GM12878 (cell line): ENCODE measurements at regions not wholly inside any gene's neighbourhood (a gene's known extent, or its start where the extent isn't known, plus 50 kb on each side); places are given as distances from the start of the nearest gene placed in this dataset.

Source experiments
- ATAC-seq: fragments of 200-7000 bp; cut with Tn5 transposase; 3 replicates; pipeline ENCODE4 v1.9.1; 2020; ENCODE audit warnings: mild to moderate bottlenecking, moderate library complexity
- BruUV-seq: library from RNA; stranded (reverse); fragments of 400-500 nt; replicated peaks from 2 replicates; lab custom pipeline; 2021; lab: Mats Ljungman, UMichigan
- CTCF ChIA-PET: fragments of 300-600 bp; sonication (Branson Sonifier 250); formaldehyde crosslinking; extraction: SDS; loops from one replicate; lab custom pipeline; 2021; ENCODE audit warnings: inconsistent platforms; lab: Yijun Ruan, JAX
- POLR2A ChIA-PET: fragments of 350-600 bp; formaldehyde crosslinking; extraction: SDS; loops from one replicate; lab custom pipeline; 2021; ENCODE audit warnings: inconsistent platforms; lab: Charles Lee
- RAD21 ChIA-PET: fragments of 300-600 bp; sonication (Branson Sonifier 250); formaldehyde crosslinking; loops from one replicate; lab custom pipeline; 2023; ENCODE audit warnings: antibody characterized with exemption; ENCODE audit not compliant: unreplicated experiment; lab: Charles Lee
- SMC1A ChIA-PET: fragments of 300-600 bp; sonication (Branson Sonifier 250); formaldehyde crosslinking; loops from one replicate; lab custom pipeline; 2023; ENCODE audit not compliant: unreplicated experiment, uncharacterized antibody; lab: Charles Lee
- DNase-seq: peaks from one replicate; pipeline ENCODE4 v3.0.0-alpha.2; 2011; ENCODE audit warnings: low read depth, low spot score
- FAIRE-seq: peaks from 3 replicates; lab custom pipeline; 2011; peaks lifted over from hg19 to GRCh38; lab: Jason Lieb, UNC
- H2AFZ ChIP-seq: 2 replicates; pipeline ENCODE4 v1.6.0; 2011; ENCODE audit warnings: low read depth, low read length, control low read depth; ENCODE audit not compliant: control insufficient read depth
- H3K27ac ChIP-seq: 2 replicates; pipeline ENCODE4 v1.5.1; 2011; ENCODE audit warnings: control low read depth; ENCODE audit not compliant: control insufficient read depth, insufficient read depth
- H3K27me3 ChIP-seq, 2 experiments: replicated peaks in 1 of 2; 2 replicates each; pipeline versions ENCODE4 v1.6.0 to v1.6.1; 2011; ENCODE audit warnings: low read length in 1 of 2; ENCODE audit not compliant: control insufficient read depth in 2 of 2, insufficient read depth in 2 of 2
- H3K36me3 ChIP-seq, 2 experiments: 2 replicates each; pipeline ENCODE4 v1.5.1; 2011; ENCODE audit warnings: low read length in 1 of 2; ENCODE audit not compliant: control insufficient read depth in 2 of 2, insufficient read depth in 2 of 2
- H3K4me1 ChIP-seq: 2 replicates; pipeline ENCODE4 v1.6.1; 2011; ENCODE audit warnings: mild to moderate bottlenecking, low read length, moderate library complexity, mixed read lengths; ENCODE audit not compliant: control insufficient read depth, insufficient read depth
- H3K4me2 ChIP-seq: 2 replicates; pipeline ENCODE4 v1.6.0; 2011; ENCODE audit warnings: control low read depth; ENCODE audit not compliant: control insufficient read depth, insufficient read depth
- H3K4me3 ChIP-seq: fragments of 200-600 bp; sonication (generic); 2 replicates; pipeline ENCODE4 v1.5.1; 2016
- H3K79me2 ChIP-seq: 2 replicates; pipeline ENCODE4 v1.6.0; 2011; ENCODE audit warnings: low read length; ENCODE audit not compliant: control insufficient read depth, insufficient read depth
- H3K9ac ChIP-seq: 2 replicates; pipeline ENCODE4 v1.8.0; 2011; ENCODE audit warnings: low read length, control low read depth, mixed read lengths; ENCODE audit not compliant: control insufficient read depth, insufficient read depth
- H3K9me3 ChIP-seq: replicated peaks from 3 replicates; pipeline ENCODE4 v1.5.1; 2011; ENCODE audit warnings: mild to moderate bottlenecking, low read length; ENCODE audit not compliant: control insufficient read depth, insufficient read depth
- H4K20me1 ChIP-seq: 2 replicates; pipeline ENCODE4 v1.6.0; 2011; ENCODE audit not compliant: control insufficient read depth, insufficient read depth
- CBX3 ChIP-seq: fragments of 200-600 bp; sonication (generic); IDR thresholded peaks from 2 replicates; pipeline ENCODE4 v1.6.1; 2016; ENCODE audit warnings: low read depth, borderline replicate concordance
- CEBPB ChIP-seq, 2 experiments: fragments of 150-350 bp in 1 of 2; IDR thresholded peaks; 2 replicates each; pipeline ENCODE4 v1.6.1; 2012 to 2014; ENCODE audit warnings: low read depth in 2 of 2, low read length in 2 of 2, borderline replicate concordance in 1 of 2, inconsistent platforms in 1 of 2
- E2F8 ChIP-seq: fragments of 450-650 bp; IDR thresholded peaks from 2 replicates; pipeline ENCODE4 v1.6.1; 2018; ENCODE audit warnings: mild to moderate bottlenecking, low read depth, moderate library complexity; ENCODE audit not compliant: partially characterized antibody
- EED ChIP-seq: sonication (generic); IDR thresholded peaks from 2 replicates; pipeline ENCODE4 v1.6.1; 2016; ENCODE audit warnings: antibody characterized with exemption, low read depth
- IKZF2 ChIP-seq, 2 experiments: fragments of 450-650 bp; IDR thresholded peaks; 2 replicates each; pipeline ENCODE4 v1.6.1; 2017; ENCODE audit warnings: mild to moderate bottlenecking in 2 of 2, moderate library complexity in 2 of 2
- IRF4 ChIP-seq: IDR thresholded peaks from 2 replicates; pipeline ENCODE4 v1.6.1; 2011; ENCODE audit warnings: low read depth, low read length
- MAX ChIP-seq: IDR thresholded peaks from 2 replicates; pipeline ENCODE4 v1.6.1; 2012; ENCODE audit warnings: low read depth, low read length, improper control_type of control experiment
- MYB ChIP-seq: fragments of 150-350 bp; IDR thresholded peaks from 2 replicates; pipeline ENCODE4 v1.6.1; 2014; ENCODE audit warnings: mild to moderate bottlenecking, low read depth, low read length, borderline replicate concordance
- NR2C1 ChIP-seq: fragments of 450-650 bp; IDR thresholded peaks from 2 replicates; pipeline ENCODE4 v1.6.1; 2017; ENCODE audit warnings: antibody characterized with exemption, mild to moderate bottlenecking, moderate library complexity
- PAX8 ChIP-seq: fragments of 450-650 bp; IDR thresholded peaks from 2 replicates; pipeline ENCODE4 v1.6.1; 2017; ENCODE audit warnings: mild to moderate bottlenecking, moderate library complexity
- STAT1 ChIP-seq: fragments of 450-650 bp; conservative IDR thresholded peaks from 2 replicates; pipeline ENCODE4 v1.6.1; 2014; ENCODE audit warnings: antibody characterized with exemption, mild to moderate bottlenecking
- ZNF207 ChIP-seq: fragments of 450-650 bp; IDR thresholded peaks from 2 replicates; pipeline ENCODE4 v1.6.1; 2014; ENCODE audit warnings: antibody characterized with exemption, mild to moderate bottlenecking, borderline replicate concordance
- ZNF384 ChIP-seq: IDR thresholded peaks from 2 replicates; pipeline ENCODE4 v1.6.1; 2012; ENCODE audit warnings: low read depth, mild to moderate bottlenecking, low read length, improper control_type of control experiment, borderline replicate concordance
- WGBS: methylation state at CpG from one replicate; pipeline ENCODE4 v1.1.6; 2016; ENCODE audit warnings: low lambda C conversion rate; ENCODE audit not compliant: insufficient replicate concordance, insufficient coverage; ENCODE audit errors: missing lambda C conversion rate; 5-methylcytosine and 5-hydroxymethylcytosine counted together
- in situ Hi-C: fragments of 300-500 bp; cut with MboI; formaldehyde crosslinking; loops from 9 replicates; pipeline ENCODE4 v1.14.3; 2018; ENCODE audit warnings: mixed read lengths
- intact Hi-C: fragments of 100-400 bp; cut with micrococcal nuclease; formaldehyde crosslinking; loops from one replicate; pipeline ENCODE4 v1.14.2; 2022; ENCODE audit not compliant: unreplicated experiment
- TF ChIP-seq, protein P1 (sequence below): fragments of 450-650 bp; IDR thresholded peaks from 2 replicates; pipeline ENCODE4 v1.6.1; 2014; ENCODE audit warnings: mild to moderate bottlenecking
- TF ChIP-seq, protein P2 (sequence below): IDR thresholded peaks from 2 replicates; pipeline ENCODE4 v1.6.1; 2012; ENCODE audit warnings: improper control_type of control experiment, low read depth, low read length; ENCODE audit not compliant: insufficient replicate concordance

- no peak for TF ChIP-seq ZNF384
Measured at GRCh38 chr5:106858616-106859015, 812.1 kb downstream of the EFNA5 start (continued).

- Histone ChIP-seq H3K9ac (no peak overlapping the region), H3K9me3 (no peaks in the 10 kb centered on the region), H3K4me1 (no peaks in the 10 kb centered on the region), H3K4me3 (no peak overlapping the region), H3K36me3 (no peaks in the 10 kb centered on the region), H3K79me2 (no peaks in the 10 kb centered on the region), H4K20me1 (no peaks in the 10 kb centered on the region), H3K4me2 (no peak overlapping the region), H2AFZ (no peak overlapping the region), H3K27ac (no peak overlapping the region), H3K27me3 (no peaks in the 10 kb centered on the region)
- no peak for ATAC-seq
- 9% methylated on average over 3 of the region's 3 CpGs for WGBS
- intact Hi-C loops (no loop called here), in situ Hi-C loops (no loop called here)
- BruUV-seq = no TSS peak
- no peak for FAIRE-seq
- SMC1A ChIA-PET = interaction anchor here (1.0 to 1.2 kb wide), 2 partner anchors 11 to 31 kb away, joined by 3 read pairs; no protein-coding TSS in a partner anchor
- POLR2A ChIA-PET = no interaction called here
- RAD21 ChIA-PET = no interaction called here
- CTCF ChIA-PET = no interaction called here
- no peak for DNase-seq
- no peak for TF ChIP-seq E2F8
- TF ChIP-seq CBX3 = no peak
- no peak for TF ChIP-seq PAX8
- no peak for TF ChIP-seq NR2C1
- TF ChIP-seq, protein P1, sequence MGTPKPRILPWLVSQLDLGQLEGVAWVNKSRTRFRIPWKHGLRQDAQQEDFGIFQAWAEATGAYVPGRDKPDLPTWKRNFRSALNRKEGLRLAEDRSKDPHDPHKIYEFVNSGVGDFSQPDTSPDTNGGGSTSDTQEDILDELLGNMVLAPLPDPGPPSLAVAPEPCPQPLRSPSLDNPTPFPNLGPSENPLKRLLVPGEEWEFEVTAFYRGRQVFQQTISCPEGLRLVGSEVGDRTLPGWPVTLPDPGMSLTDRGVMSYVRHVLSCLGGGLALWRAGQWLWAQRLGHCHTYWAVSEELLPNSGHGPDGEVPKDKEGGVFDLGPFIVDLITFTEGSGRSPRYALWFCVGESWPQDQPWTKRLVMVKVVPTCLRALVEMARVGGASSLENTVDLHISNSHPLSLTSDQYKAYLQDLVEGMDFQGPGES = no peak
- TF ChIP-seq CEBPB (IDR thresholded peaks at IDR 0.05; ENCODE audit: borderline replicate concordance in 1 of 2, low read depth in 2 of 2, low read length in 2 of 2) = no peak
- no peak for TF ChIP-seq IKZF2 (IDR thresholded peaks at IDR 0.05)
- no peak for TF ChIP-seq EED
- no peak for TF ChIP-seq MYB
- TF ChIP-seq, protein P2, sequence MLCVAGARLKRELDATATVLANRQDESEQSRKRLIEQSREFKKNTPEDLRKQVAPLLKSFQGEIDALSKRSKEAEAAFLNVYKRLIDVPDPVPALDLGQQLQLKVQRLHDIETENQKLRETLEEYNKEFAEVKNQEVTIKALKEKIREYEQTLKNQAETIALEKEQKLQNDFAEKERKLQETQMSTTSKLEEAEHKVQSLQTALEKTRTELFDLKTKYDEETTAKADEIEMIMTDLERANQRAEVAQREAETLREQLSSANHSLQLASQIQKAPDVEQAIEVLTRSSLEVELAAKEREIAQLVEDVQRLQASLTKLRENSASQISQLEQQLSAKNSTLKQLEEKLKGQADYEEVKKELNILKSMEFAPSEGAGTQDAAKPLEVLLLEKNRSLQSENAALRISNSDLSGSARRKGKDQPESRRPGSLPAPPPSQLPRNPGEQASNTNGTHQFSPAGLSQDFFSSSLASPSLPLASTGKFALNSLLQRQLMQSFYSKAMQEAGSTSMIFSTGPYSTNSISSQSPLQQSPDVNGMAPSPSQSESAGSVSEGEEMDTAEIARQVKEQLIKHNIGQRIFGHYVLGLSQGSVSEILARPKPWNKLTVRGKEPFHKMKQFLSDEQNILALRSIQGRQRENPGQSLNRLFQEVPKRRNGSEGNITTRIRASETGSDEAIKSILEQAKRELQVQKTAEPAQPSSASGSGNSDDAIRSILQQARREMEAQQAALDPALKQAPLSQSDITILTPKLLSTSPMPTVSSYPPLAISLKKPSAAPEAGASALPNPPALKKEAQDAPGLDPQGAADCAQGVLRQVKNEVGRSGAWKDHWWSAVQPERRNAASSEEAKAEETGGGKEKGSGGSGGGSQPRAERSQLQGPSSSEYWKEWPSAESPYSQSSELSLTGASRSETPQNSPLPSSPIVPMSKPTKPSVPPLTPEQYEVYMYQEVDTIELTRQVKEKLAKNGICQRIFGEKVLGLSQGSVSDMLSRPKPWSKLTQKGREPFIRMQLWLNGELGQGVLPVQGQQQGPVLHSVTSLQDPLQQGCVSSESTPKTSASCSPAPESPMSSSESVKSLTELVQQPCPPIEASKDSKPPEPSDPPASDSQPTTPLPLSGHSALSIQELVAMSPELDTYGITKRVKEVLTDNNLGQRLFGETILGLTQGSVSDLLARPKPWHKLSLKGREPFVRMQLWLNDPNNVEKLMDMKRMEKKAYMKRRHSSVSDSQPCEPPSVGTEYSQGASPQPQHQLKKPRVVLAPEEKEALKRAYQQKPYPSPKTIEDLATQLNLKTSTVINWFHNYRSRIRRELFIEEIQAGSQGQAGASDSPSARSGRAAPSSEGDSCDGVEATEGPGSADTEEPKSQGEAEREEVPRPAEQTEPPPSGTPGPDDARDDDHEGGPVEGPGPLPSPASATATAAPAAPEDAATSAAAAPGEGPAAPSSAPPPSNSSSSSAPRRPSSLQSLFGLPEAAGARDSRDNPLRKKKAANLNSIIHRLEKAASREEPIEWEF = no peak
- TF ChIP-seq STAT1 = no peak
- no peak for TF ChIP-seq ZNF207
- TF ChIP-seq MAX = no peak
- TF ChIP-seq IRF4 = no peak
Measured at GRCh38 chr5:106854922-106855321, 815.8 kb downstream of the EFNA5 start.
